IMR-90 (cell line): ENCODE measurements at regions not wholly inside any gene's neighbourhood (a gene's known extent, or its start where the extent isn't known, plus 50 kb on each side); places are given as distances from the start of the nearest gene placed in this dataset.

Source experiments
- ATAC-seq: fragments of 200-7000 bp; cut with Tn5 transposase; 2 replicates; pipeline ENCODE4 v1.9.1; 2020; ENCODE audit warnings: low read depth, mild to moderate bottlenecking, moderate library complexity
- BruUV-seq: library from RNA; stranded (reverse); fragments of 400-500 nt; replicated peaks from 2 replicates; lab custom pipeline; 2021; lab: Mats Ljungman, UMichigan
- CTCF ChIA-PET: fragments of 300-600 bp; formaldehyde crosslinking; extraction: SDS; loops from one replicate; lab custom pipeline; 2021; ENCODE audit warnings: antibody characterized with exemption; lab: Yijun Ruan, JAX
- POLR2A ChIA-PET: fragments of 300-600 bp; sonication (Branson Sonifier 250); formaldehyde crosslinking; loops from one replicate; lab custom pipeline; 2022; ENCODE audit warnings: antibody characterized with exemption; ENCODE audit not compliant: unreplicated experiment; lab: Charles Lee
- DNase-seq: peaks from one replicate; pipeline ENCODE4 v3.0.0; 2013
- H2AFZ ChIP-seq: replicated peaks from 2 replicates; pipeline ENCODE3; 2013; ENCODE audit warnings: low read length, mild to moderate bottlenecking; ENCODE audit not compliant: poor library complexity
- H2AK5ac ChIP-seq: 2 replicates; pipeline ENCODE4 v1.6.1; 2013; ENCODE audit warnings: low read depth, low read length, inconsistent platforms
- H2AK9ac ChIP-seq: replicated peaks from 2 replicates; pipeline ENCODE3; 2013; ENCODE audit warnings: mild to moderate bottlenecking, low read depth, low read length, moderate library complexity; ENCODE audit not compliant: poor library complexity
- H2BK120ac ChIP-seq: 2 replicates; pipeline ENCODE4 v1.6.1; 2013; ENCODE audit warnings: low read depth, low read length, inconsistent platforms
- H2BK15ac ChIP-seq: 3 replicates; pipeline ENCODE4 v1.6.1; 2013; ENCODE audit warnings: low read depth, low read length, inconsistent platforms
- H2BK20ac ChIP-seq: 2 replicates; pipeline ENCODE4 v1.6.1; 2013; ENCODE audit warnings: low read depth, mild to moderate bottlenecking, inconsistent platforms, low read length, moderate library complexity
- H2BK5ac ChIP-seq: 2 replicates; pipeline ENCODE4 v1.6.1; 2013; ENCODE audit warnings: mild to moderate bottlenecking, low read depth, low read length, inconsistent platforms; ENCODE audit not compliant: poor library complexity, severe bottlenecking
- H3K14ac ChIP-seq: replicated peaks from 2 replicates; pipeline ENCODE4 v1.6.1; 2013; ENCODE audit warnings: low read depth, low read length, inconsistent platforms
- H3K18ac ChIP-seq: 2 replicates; pipeline ENCODE4 v1.6.1; 2013; ENCODE audit warnings: low read depth, low read length, control low read depth
- H3K23ac ChIP-seq: 2 replicates; pipeline ENCODE4 v1.6.1; 2013; ENCODE audit warnings: low read depth, low read length, inconsistent platforms
- H3K27ac ChIP-seq: 2 replicates; pipeline ENCODE4 v1.5.1; 2013; ENCODE audit warnings: mild to moderate bottlenecking, control low read depth, low read length; ENCODE audit not compliant: insufficient read depth
- H3K27me3 ChIP-seq: 2 replicates; pipeline ENCODE4 v1.6.1; 2013; ENCODE audit warnings: low read length; ENCODE audit not compliant: control insufficient read depth, insufficient read depth
- H3K36me3 ChIP-seq: 2 replicates; pipeline ENCODE4 v1.6.1; 2013; ENCODE audit warnings: low read length, mixed read lengths; ENCODE audit not compliant: control insufficient read depth, insufficient read depth
- H3K4ac ChIP-seq: 2 replicates; pipeline ENCODE4 v1.6.1; 2013; ENCODE audit warnings: low read depth, low read length, inconsistent platforms
- H3K4me1 ChIP-seq: 2 replicates; pipeline ENCODE4 v1.6.1; 2013; ENCODE audit warnings: low read length, mixed read lengths; ENCODE audit not compliant: control insufficient read depth, insufficient read depth
- H3K4me2 ChIP-seq: 2 replicates; pipeline ENCODE4 v1.6.1; 2013; ENCODE audit warnings: low read depth, mild to moderate bottlenecking, control low read depth, low read length, moderate library complexity
- H3K4me3 ChIP-seq: 2 replicates; pipeline ENCODE4 v1.5.1; 2013; ENCODE audit warnings: low read depth, mild to moderate bottlenecking, control low read depth, low read length, moderate library complexity; ENCODE audit not compliant: insufficient read depth
- H3K56ac ChIP-seq: 2 replicates; pipeline ENCODE4 v1.6.1; 2013; ENCODE audit warnings: low read length, inconsistent platforms; ENCODE audit not compliant: insufficient read depth; ENCODE audit errors: extremely low read depth
- H3K79me1 ChIP-seq, 2 experiments: 2 replicates each; pipeline ENCODE4 v1.6.1; 2013; ENCODE audit warnings: low read length in 2 of 2, inconsistent platforms in 1 of 2, low read depth in 1 of 2
- H3K9ac ChIP-seq: 2 replicates; pipeline ENCODE4 v1.6.1; 2013; ENCODE audit warnings: low read depth, low read length, control low read depth
- H3K9me1 ChIP-seq: 2 replicates; pipeline ENCODE4 v1.6.1; 2013; ENCODE audit warnings: low read length, inconsistent platforms; ENCODE audit not compliant: insufficient read depth
- H3K9me3 ChIP-seq: 2 replicates; pipeline ENCODE4 v1.6.1; 2013; ENCODE audit warnings: low read length; ENCODE audit not compliant: control insufficient read depth, insufficient read depth
- H4K20me1 ChIP-seq: 2 replicates; pipeline ENCODE4 v1.6.1; 2013; ENCODE audit warnings: low read length, inconsistent platforms; ENCODE audit not compliant: insufficient read depth
- H4K5ac ChIP-seq: 2 replicates; pipeline ENCODE4 v1.6.1; 2013; ENCODE audit warnings: mild to moderate bottlenecking, low read depth, low read length, control low read depth
- H4K8ac ChIP-seq, 2 experiments: 2 replicates each; pipeline ENCODE4 v1.6.1; 2013; ENCODE audit warnings: low read depth in 2 of 2, low read length in 2 of 2, control low read depth in 1 of 2, inconsistent platforms in 1 of 2
- H4K91ac ChIP-seq: 2 replicates; pipeline ENCODE4 v1.6.1; 2013; ENCODE audit warnings: low read depth, low read length, inconsistent platforms; ENCODE audit not compliant: insufficient read depth
- CEBPB ChIP-seq: IDR thresholded peaks from 2 replicates; pipeline ENCODE4 v1.6.1; 2012; ENCODE audit warnings: low read depth, low read length, improper control_type of control experiment
- CHD1 ChIP-seq: IDR thresholded peaks from 2 replicates; pipeline ENCODE4 v1.6.1; 2012; ENCODE audit warnings: low read depth, low read length, improper control_type of control experiment
- FOS ChIP-seq: fragments of 150-350 bp; IDR thresholded peaks from 2 replicates; pipeline ENCODE4 v1.6.1; 2016; ENCODE audit warnings: low read depth, low read length
- MAFK ChIP-seq: IDR thresholded peaks from 2 replicates; pipeline ENCODE4 v1.6.1; 2012; ENCODE audit warnings: low read depth, low read length, improper control_type of control experiment
- MAZ ChIP-seq: IDR thresholded peaks from 2 replicates; pipeline ENCODE4 v1.6.1; 2012; ENCODE audit warnings: low read depth, mild to moderate bottlenecking, low read length, improper control_type of control experiment, moderate library complexity, borderline replicate concordance
- RAD21 ChIP-seq: IDR thresholded peaks from 2 replicates; pipeline ENCODE4 v1.6.1; 2012; ENCODE audit warnings: low read length, improper control_type of control experiment
- RCOR1 ChIP-seq: IDR thresholded peaks from 2 replicates; pipeline ENCODE4 v1.6.1; 2012; ENCODE audit warnings: mild to moderate bottlenecking, low read length, improper control_type of control experiment; ENCODE audit not compliant: insufficient replicate concordance
- RFX5 ChIP-seq: IDR thresholded peaks from 2 replicates; pipeline ENCODE4 v1.8.0; 2012; ENCODE audit warnings: low read depth, mild to moderate bottlenecking, low read length, moderate library complexity
- SMC3 ChIP-seq: fragments of 150-350 bp; IDR thresholded peaks from 2 replicates; pipeline ENCODE4 v1.6.1; 2016; ENCODE audit warnings: low read depth, mild to moderate bottlenecking, antibody characterized with exemption, low read length, moderate library complexity
- USF2 ChIP-seq: fragments of 150-350 bp; IDR thresholded peaks from 2 replicates; pipeline ENCODE4 v1.6.1; 2017; ENCODE audit warnings: mild to moderate bottlenecking, antibody characterized with exemption, low read length, low read depth
- WGBS, 2 experiments: methylation state at CpG; one replicate each; pipeline versions ENCODE4 v1.1.5 to v1.1.7; 2013; ENCODE audit warnings: missing lambda C conversion rate in 2 of 2; ENCODE audit not compliant: insufficient read length in 1 of 2; ENCODE audit errors: extremely low coverage in 2 of 2; 5-methylcytosine and 5-hydroxymethylcytosine counted together
- dilution Hi-C: fragments of 300-500 bp; cut with HindIII; formaldehyde crosslinking; loops from one replicate; pipeline ENCODE4 v1.14.3; 2018; ENCODE audit warnings: low sequenced_read_pairs; ENCODE audit not compliant: unreplicated experiment
- in situ Hi-C: fragments of 300-500 bp; cut with MboI; formaldehyde crosslinking; loops from 3 replicates; pipeline ENCODE4 v1.14.3; 2019; ENCODE audit warnings: low sequenced_read_pairs, inconsistent platforms, mixed read lengths
- intact Hi-C: fragments of 100-400 bp; cut with micrococcal nuclease; formaldehyde crosslinking; loops from 2 replicates; pipeline ENCODE4 v1.10.0; 2022
- TF ChIP-seq, protein P1 (sequence below): fragments of 150-350 bp; IDR thresholded peaks from 2 replicates; pipeline ENCODE4 v1.6.1; 2016; ENCODE audit warnings: low read depth, mild to moderate bottlenecking, low read length, moderate library complexity, borderline replicate concordance
- TF ChIP-seq, protein P2 (sequence below): conservative IDR thresholded peaks from 2 replicates; pipeline ENCODE4 v1.5.1; 2012; ENCODE audit warnings: mild to moderate bottlenecking, low read depth, low read length, improper control_type of control experiment

- no peak for DNase-seq
- Histone ChIP-seq H3K4me1 (no peaks in the 10 kb centered on the region), H2AK9ac (no peak overlapping the region), H2BK15ac (no peak overlapping the region), H3K4ac (no peak overlapping the region), H3K4me2 (no peak overlapping the region), H3K27ac (no peak overlapping the region), H4K5ac (no peak overlapping the region), H3K79me1 (no peaks in the 10 kb centered on the region), H2AFZ (no peak overlapping the region), H3K27me3 (no peaks in the 10 kb centered on the region; the same call in 1 of the 2 replicates), H2BK120ac (no peak overlapping the region), H3K9ac (no peak overlapping the region), H4K20me1 (no peaks in the 10 kb centered on the region), H3K9me3 (no peaks in the 10 kb centered on the region), H4K8ac (no peak overlapping the region), H3K36me3 (no peaks in the 10 kb centered on the region), H3K9me1 (no peaks in the 10 kb centered on the region), H2AK5ac (no peak overlapping the region), H3K23ac (no peak overlapping the region), H3K56ac (no peak overlapping the region), H4K91ac (no peak overlapping the region), H3K4me3 (no peak overlapping the region), H2BK20ac (no peak overlapping the region), H2BK5ac (no peak overlapping the region), H3K18ac (no peak overlapping the region), H3K14ac (no peak overlapping the region)
- CTCF ChIA-PET = no interaction called here
- in situ Hi-C loops (no loop called here), dilution Hi-C loops (no loop called here), intact Hi-C loops (no loop called here)
- TF ChIP-seq, protein P1, sequence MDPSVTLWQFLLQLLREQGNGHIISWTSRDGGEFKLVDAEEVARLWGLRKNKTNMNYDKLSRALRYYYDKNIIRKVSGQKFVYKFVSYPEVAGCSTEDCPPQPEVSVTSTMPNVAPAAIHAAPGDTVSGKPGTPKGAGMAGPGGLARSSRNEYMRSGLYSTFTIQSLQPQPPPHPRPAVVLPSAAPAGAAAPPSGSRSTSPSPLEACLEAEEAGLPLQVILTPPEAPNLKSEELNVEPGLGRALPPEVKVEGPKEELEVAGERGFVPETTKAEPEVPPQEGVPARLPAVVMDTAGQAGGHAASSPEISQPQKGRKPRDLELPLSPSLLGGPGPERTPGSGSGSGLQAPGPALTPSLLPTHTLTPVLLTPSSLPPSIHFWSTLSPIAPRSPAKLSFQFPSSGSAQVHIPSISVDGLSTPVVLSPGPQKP = no peak
- TF ChIP-seq RCOR1 (no peak), SMC3 (no peak), CHD1 (no peak), USF2 (no peak), FOS (no peak), RFX5 (no peak), MAZ (no peak), RAD21 (no peak), MAFK (no peak), CEBPB (no peak)
- TF ChIP-seq, protein P2, sequence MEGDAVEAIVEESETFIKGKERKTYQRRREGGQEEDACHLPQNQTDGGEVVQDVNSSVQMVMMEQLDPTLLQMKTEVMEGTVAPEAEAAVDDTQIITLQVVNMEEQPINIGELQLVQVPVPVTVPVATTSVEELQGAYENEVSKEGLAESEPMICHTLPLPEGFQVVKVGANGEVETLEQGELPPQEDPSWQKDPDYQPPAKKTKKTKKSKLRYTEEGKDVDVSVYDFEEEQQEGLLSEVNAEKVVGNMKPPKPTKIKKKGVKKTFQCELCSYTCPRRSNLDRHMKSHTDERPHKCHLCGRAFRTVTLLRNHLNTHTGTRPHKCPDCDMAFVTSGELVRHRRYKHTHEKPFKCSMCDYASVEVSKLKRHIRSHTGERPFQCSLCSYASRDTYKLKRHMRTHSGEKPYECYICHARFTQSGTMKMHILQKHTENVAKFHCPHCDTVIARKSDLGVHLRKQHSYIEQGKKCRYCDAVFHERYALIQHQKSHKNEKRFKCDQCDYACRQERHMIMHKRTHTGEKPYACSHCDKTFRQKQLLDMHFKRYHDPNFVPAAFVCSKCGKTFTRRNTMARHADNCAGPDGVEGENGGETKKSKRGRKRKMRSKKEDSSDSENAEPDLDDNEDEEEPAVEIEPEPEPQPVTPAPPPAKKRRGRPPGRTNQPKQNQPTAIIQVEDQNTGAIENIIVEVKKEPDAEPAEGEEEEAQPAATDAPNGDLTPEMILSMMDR = no peak
- BruUV-seq = no TSS peak
- ATAC-seq = no peak
- WGBS, 2 experiments = 60% methylated on average over 1 of the region's 4 CpGs; no CpG with 5 or more reads in 1 of the 2 experiments
- POLR2A ChIA-PET = no interaction called here
Observed at GRCh38 chr5:68746220-68746619, 347.6 kb upstream of the SLC30A5 start.
